A673 (cell line): ENCODE measurements at regions not wholly inside any gene's neighbourhood (a gene's known extent, or its start where the extent isn't known, plus 50 kb on each side); places are given as distances from the start of the nearest gene placed in this dataset.

Experiments
- BruUV-seq: library from RNA; stranded (reverse); fragments of 400-500 nt; replicated peaks from 2 replicates; lab custom pipeline; 2021; lab: Mats Ljungman, UMichigan
- CTCF ChIA-PET: fragments of 300-600 bp; sonication (Branson Sonifier 250); formaldehyde crosslinking; loops from one replicate; lab custom pipeline; 2022; ENCODE audit warnings: antibody characterized with exemption; lab: Charles Lee
- POLR2A ChIA-PET: fragments of 300-600 bp; sonication (Branson Sonifier 250); formaldehyde crosslinking; loops from one replicate; lab custom pipeline; 2022; ENCODE audit warnings: antibody characterized with exemption; ENCODE audit not compliant: low non-redundant PET; lab: Charles Lee
- DNase-seq: peaks from one replicate; pipeline ENCODE4 v3.0.0-alpha.2; 2015; ENCODE audit warnings: low spot score
- H3K27ac ChIP-seq: fragments of 200-600 bp; sonication (generic); 2 replicates; pipeline ENCODE4 v1.5.1; 2016; ENCODE audit warnings: mixed run types, low read depth, mild to moderate bottlenecking, mixed read lengths, antibody characterized with exemption, low read length; ENCODE audit not compliant: poor library complexity, severe bottlenecking
- H3K27me3 ChIP-seq: fragments of 200-600 bp; sonication (generic); replicated peaks from 2 replicates; pipeline ENCODE4 v1.6.1; 2017; ENCODE audit warnings: mixed run types, low read depth, mild to moderate bottlenecking, mixed read lengths, antibody characterized with exemption, low read length; ENCODE audit not compliant: insufficient read depth, poor library complexity
- H3K36me3 ChIP-seq: fragments of 200-600 bp; sonication (generic); 2 replicates; pipeline ENCODE4 v1.6.1; 2016; ENCODE audit warnings: mixed run types, mild to moderate bottlenecking, mixed read lengths, antibody characterized with exemption, low read length; ENCODE audit not compliant: insufficient read depth, poor library complexity, severe bottlenecking
- H3K4me1 ChIP-seq: fragments of 200-600 bp; sonication (generic); 2 replicates; pipeline ENCODE4 v1.6.1; 2017; ENCODE audit warnings: mixed run types, mild to moderate bottlenecking, mixed read lengths, antibody characterized with exemption, low read length; ENCODE audit not compliant: insufficient read depth, poor library complexity, severe bottlenecking
- H3K4me3 ChIP-seq: fragments of 200-600 bp; sonication (generic); 2 replicates; pipeline ENCODE4 v1.5.1; 2016; ENCODE audit warnings: low read depth, mixed run types, mild to moderate bottlenecking, mixed read lengths, low read length; ENCODE audit not compliant: poor library complexity, severe bottlenecking
- H3K9me3 ChIP-seq: fragments of 200-600 bp; sonication (generic); 2 replicates; pipeline ENCODE4 v1.6.1; 2016; ENCODE audit warnings: mixed run types, low read depth, mild to moderate bottlenecking, mixed read lengths, antibody characterized with exemption, low read length; ENCODE audit not compliant: poor library complexity, severe bottlenecking
- CTCF ChIP-seq: fragments of 300-800, 200-600 bp; sonication (generic); conservative IDR thresholded peaks from 2 replicates; pipeline ENCODE4 v1.5.1; 2017; ENCODE audit warnings: low read depth, mild to moderate bottlenecking, antibody characterized with exemption, low read length, moderate library complexity, mixed read lengths
- EZH2 ChIP-seq: fragments of 200-600 bp; sonication (generic); IDR thresholded peaks from 2 replicates; pipeline ENCODE4 v1.6.1; 2017; ENCODE audit warnings: borderline replicate concordance, low read depth, mild to moderate bottlenecking, mixed read lengths, antibody characterized with exemption, low read length; ENCODE audit not compliant: poor library complexity, severe bottlenecking
- intact Hi-C: fragments of 100-400 bp; cut with micrococcal nuclease; formaldehyde crosslinking; loops from one replicate; pipeline ENCODE4 v1.10.0; 2022; ENCODE audit not compliant: unreplicated experiment

GRCh38 chr1:30539884-30540283, 183.5 kb downstream of the MATN1 start:
- no peak for DNase-seq
- no peaks in the 10 kb centered on the region for H3K27me3 ChIP-seq
- no peak overlapping the region for H3K27ac ChIP-seq
- ChIA-PET POLR2A (no interaction called here), CTCF (no interaction called here)
- H3K4me1 ChIP-seq: no peaks in the 10 kb centered on the region
- H3K9me3 ChIP-seq: no peaks in the 10 kb centered on the region
- H3K36me3 ChIP-seq: no peaks in the 10 kb centered on the region
- no peak overlapping the region for H3K4me3 ChIP-seq
- intact Hi-C loops: no loop called here
- TF ChIP-seq CTCF: no peak
- TF ChIP-seq EZH2: no peak
- no TSS peak for BruUV-seq

GRCh38 chr1:30538993-30539867, 184.2 kb downstream of the MATN1 start:
- Histone ChIP-seq H3K9me3 (no peaks in the 10 kb centered on the region), H3K27ac (no peak overlapping the region), H3K4me1 (no peaks in the 10 kb centered on the region), H3K4me3 (no peak overlapping the region), H3K27me3 (no peaks in the 10 kb centered on the region), H3K36me3 (no peaks in the 10 kb centered on the region)
- ChIA-PET CTCF (no interaction called here), POLR2A (no interaction called here)
- intact Hi-C loops: no loop called here
- TF ChIP-seq EZH2: no peak
- no TSS peak for BruUV-seq
- no peak for DNase-seq

- no peaks in the 10 kb centered on the region for H3K4me1 ChIP-seq
- H3K9me3 ChIP-seq: no peaks in the 10 kb centered on the region
- H3K27ac ChIP-seq: no peak overlapping the region
- H3K4me3 ChIP-seq: no peak overlapping the region
- no peak for DNase-seq
- H3K27me3 ChIP-seq: no peaks in the 10 kb centered on the region
- CTCF ChIA-PET: interaction anchor here (0.6 kb wide), 1 partner anchor 1126 kb away, joined by 11 read pairs; no protein-coding TSS in a partner anchor
- no peaks in the 10 kb centered on the region for H3K36me3 ChIP-seq
- no peak for TF ChIP-seq EZH2
- no peak for TF ChIP-seq CTCF
- no TSS peak for BruUV-seq
- intact Hi-C loops: no loop called here
- POLR2A ChIA-PET: no interaction called here
Measured at GRCh38 chr1:30538226-30538992, 185.0 kb downstream of the MATN1 start.
